ENCODE measurements at regions not wholly inside any gene's neighbourhood (a gene's known extent, or its start where the extent isn't known, plus 50 kb on each side); places are given as distances from the start of the nearest gene placed in this dataset.

- TF ChIP-seq ZBTB7A (tag by site-specific recombination; IDR thresholded peaks at IDR 0.05; ENCODE audit: low read depth): no peak
- TF ChIP-seq PBX3 (CRISPR knock-in tag; IDR thresholded peaks at IDR 0.05): no peak
- TF ChIP-seq AEBP2 (tag by site-specific recombination; IDR thresholded peaks at IDR 0.05; ENCODE audit: borderline replicate concordance): no peak
- no peak for TF ChIP-seq ZNF76 (tag by site-specific recombination; IDR thresholded peaks at IDR 0.05; ENCODE audit: borderline replicate concordance, low read depth)
- TF ChIP-seq BCL6B (tag by site-specific recombination; IDR thresholded peaks at IDR 0.05): no peak
- TF ChIP-seq SP2 (tag by site-specific recombination; IDR thresholded peaks at IDR 0.05): no peak
- no peak for TF ChIP-seq ZNF791 (tag by site-specific recombination; IDR thresholded peaks at IDR 0.05)
Observed at GRCh38 chr20:23205211-23205610, 119.1 kb upstream of the CD93 start (continued).

GRCh38 chr20:23203951-23204730 is 118.0 kb upstream of the CD93 start:
- Histone ChIP-seq H3K36me3 (ENCODE audit: control insufficient read depth in 2 of 2, insufficient read depth in 1 of 2, low read length in 2 of 2) (no peaks in the 10 kb centered on the region), H3K27ac (ENCODE audit: extremely low read depth, low read depth, low read length) (no peak overlapping the region), H3K4me3 (ENCODE audit: low read depth, low read length) (no peak overlapping the region), H3K9me3 (ENCODE audit: control insufficient read depth, insufficient read depth, low read depth, low read length) (no peaks in the 10 kb centered on the region), H3K4me1 (ENCODE audit: control insufficient read depth, insufficient read depth, low read length) (no peaks in the 10 kb centered on the region)
- no peak for TF ChIP-seq ZNF146 (tag by site-specific recombination; IDR thresholded peaks at IDR 0.05)
- no peak for TF ChIP-seq SP2 (tag by site-specific recombination; IDR thresholded peaks at IDR 0.05)
- TF ChIP-seq ZNF473 (tag by site-specific recombination; IDR thresholded peaks at IDR 0.05): no peak
- TF ChIP-seq INSM2 (tag by site-specific recombination; IDR thresholded peaks at IDR 0.05): no peak
- no peak for TF ChIP-seq HOXA7 (CRISPR knock-in tag; IDR thresholded peaks at IDR 0.05; ENCODE audit: borderline replicate concordance)
- TF ChIP-seq ZNF24 (tag by site-specific recombination; IDR thresholded peaks at IDR 0.05): no peak
- no peak for TF ChIP-seq ZNF791 (tag by site-specific recombination; IDR thresholded peaks at IDR 0.05)
- TF ChIP-seq SETDB1 (IDR thresholded peaks at IDR 0.05; ENCODE audit: insufficient read length, low read length): no peak
- TF ChIP-seq ZXDB (tag by site-specific recombination; IDR thresholded peaks at IDR 0.05): no peak
- TF ChIP-seq ZNF488 (tag by site-specific recombination; IDR thresholded peaks at IDR 0.05): no peak
- TF ChIP-seq PRDM4 (tag by site-specific recombination; IDR thresholded peaks at IDR 0.05): no peak
- ChIA-PET POLR2A (no interaction called here), CTCF (interaction anchor here (1.1 kb wide), 1 partner anchor 31 kb away, joined by 3 read pairs; no protein-coding TSS in a partner anchor)
